CD4-positive, CD25-positive, alpha-beta regulatory T cell (primary cell): ENCODE measurements at regions not wholly inside any gene's neighbourhood (a gene's known extent, or its start where the extent isn't known, plus 50 kb on each side); places are given as distances from the start of the nearest gene placed in this dataset.
A peak's percentile ranks its signal among the peaks of the same experiment; 100 is the strongest.

Experiments used
- ATAC-seq, 2 donors: fragments of 150-1000 bp; cut with Tn5 transposase; one replicate each; pipeline ENCODE4 v1.10.0; 2021; ENCODE audit warnings: low read depth in 2 of 2, moderate number of reproducible peaks in 2 of 2, moderate library complexity in 1 of 2
- DNase-seq, 3 donors: peaks; one replicate each; pipeline versions ENCODE4 v3.0.0 to v3.0.0-alpha.2; 2012 to 2022; ENCODE audit warnings: mixed read lengths in 1 of 3
- H3K27ac ChIP-seq: one replicate; pipeline ENCODE4 v1.7.0; 2013; ENCODE audit warnings: mild to moderate bottlenecking, low read length; ENCODE audit not compliant: insufficient read depth, poor library complexity, severe bottlenecking
- H3K27me3 ChIP-seq: one replicate; pipeline ENCODE4 v1.7.0; 2013; ENCODE audit warnings: low read length; ENCODE audit not compliant: control insufficient read depth, insufficient read depth
- H3K36me3 ChIP-seq: one replicate; pipeline ENCODE4 v1.7.0; 2013; ENCODE audit warnings: mild to moderate bottlenecking, low read length, moderate library complexity; ENCODE audit not compliant: control insufficient read depth, insufficient read depth
- H3K4me1 ChIP-seq: 2 replicates; pipeline ENCODE4 v1.7.0; 2013; ENCODE audit warnings: mild to moderate bottlenecking, low read length; ENCODE audit not compliant: insufficient read depth, control insufficient read depth, poor library complexity, severe bottlenecking
- H3K4me3 ChIP-seq: one replicate; pipeline ENCODE4 v1.7.0; 2013; ENCODE audit warnings: low read depth, mild to moderate bottlenecking, low read length, moderate library complexity
- H3K9me3 ChIP-seq, 2 experiments: 1 replicate in 1 of 2; 2 replicates in 1 of 2; pipeline ENCODE4 v1.7.0; 2013; ENCODE audit warnings: low read length in 2 of 2, mild to moderate bottlenecking in 1 of 2, moderate library complexity in 1 of 2; ENCODE audit not compliant: control insufficient read depth in 2 of 2
- H3K27ac Mint-ChIP-seq, 3 donors: one replicate each; pipeline ENCODE4 v1.8.0; 2020 to 2022; ENCODE audit warnings: mild to moderate bottlenecking in 3 of 3, mixed read lengths in 3 of 3, moderate library complexity in 2 of 3
- H3K27me3 Mint-ChIP-seq: one replicate; pipeline ENCODE4 v1.8.0; 2022; ENCODE audit warnings: mild to moderate bottlenecking, mixed read lengths
- H3K36me3 Mint-ChIP-seq: one replicate; pipeline ENCODE4 v1.8.0; 2020; ENCODE audit warnings: mixed read lengths
- H3K4me1 Mint-ChIP-seq, 4 donors: one replicate each; pipeline ENCODE4 v1.8.0; 2020 to 2022; ENCODE audit warnings: mixed read lengths in 4 of 4, mild to moderate bottlenecking in 1 of 4
- H3K4me3 Mint-ChIP-seq, 4 donors: one replicate each; pipeline ENCODE4 v1.8.0; 2020 to 2022; ENCODE audit warnings: mild to moderate bottlenecking in 4 of 4, mixed read lengths in 4 of 4, moderate library complexity in 3 of 4
- H3K9me3 Mint-ChIP-seq, 7 donors: one replicate each; pipeline ENCODE4 v1.8.0; 2020 to 2022; ENCODE audit warnings: mixed read lengths in 7 of 7, mild to moderate bottlenecking in 3 of 7, moderate library complexity in 2 of 7

- Mint-ChIP-seq H3K4me1 (peaks cover 35 to 90% (median 70%) of the 10 kb centered on the region in 4 donors), H3K27ac (peak overlapping the region; percentile 81 to 99 (median 86)), H3K36me3 (no peaks in the 10 kb centered on the region), H3K9me3 (peaks cover 0 to 8% (median 2%) of the 10 kb centered on the region in 7 donors), H3K27me3 (no peaks in the 10 kb centered on the region), H3K4me3 (peak overlapping the region in 3 of 4 donors; percentile 2 to 89 (median 72))
- Histone ChIP-seq H3K27me3 (no peaks in the 10 kb centered on the region), H3K4me1 (peaks cover 66% of the 10 kb centered on the region), H3K9me3 (no peaks in the 10 kb centered on the region), H3K27ac (no peak overlapping the region), H3K36me3 (no peaks in the 10 kb centered on the region), H3K4me3 (no peak overlapping the region)
- DNase-seq (peak in 1 of 3 donors; percentile 62), ATAC-seq (no peak)
These were observed 309.4 kb upstream of the STT3B start for GRCh38 chr3:31223278-31223677.

GRCh38 chr3:31224936-31225335 is 307.8 kb upstream of the STT3B start:
- Mint-ChIP-seq H3K27ac (peak overlapping the region in 2 of 3 donors; percentile 91 to 92), H3K4me1 (peaks cover 24 to 89% (median 66%) of the 10 kb centered on the region in 4 donors), H3K4me3 (no peak overlapping the region), H3K27me3 (no peaks in the 10 kb centered on the region), H3K9me3 (peaks cover 0 to 8% (median 0%) of the 10 kb centered on the region in 7 donors), H3K36me3 (no peaks in the 10 kb centered on the region)
- ATAC-seq (no peak), DNase-seq (no peak)
- Histone ChIP-seq H3K9me3 (no peaks in the 10 kb centered on the region), H3K4me1 (peaks cover 62% of the 10 kb centered on the region), H3K27me3 (no peaks in the 10 kb centered on the region), H3K4me3 (no peak overlapping the region), H3K36me3 (no peaks in the 10 kb centered on the region), H3K27ac (no peak overlapping the region)

GRCh38 chr3:31225923-31226322 is 306.8 kb upstream of the STT3B start:
- H3K4me3 ChIP-seq = peak overlapping the region; percentile 39
- peak overlapping the region in 3 of 4 donors; percentile 40 to 84 (median 71) for H3K4me3 Mint-ChIP-seq
- H3K9me3 Mint-ChIP-seq = peaks cover 0 to under 1% (median 0%) of the 10 kb centered on the region in 7 donors
- H3K27ac ChIP-seq = peak overlapping the region; percentile 66
- H3K36me3 ChIP-seq = no peaks in the 10 kb centered on the region
- peaks cover 62% of the 10 kb centered on the region for H3K4me1 ChIP-seq
- no peak for ATAC-seq
- H3K4me1 Mint-ChIP-seq = peaks cover 15 to 87% (median 64%) of the 10 kb centered on the region in 4 donors
- H3K27me3 ChIP-seq = no peaks in the 10 kb centered on the region
- no peaks in the 10 kb centered on the region for H3K27me3 Mint-ChIP-seq
- peak in 1 of 3 donors; percentile 50 for DNase-seq
- H3K36me3 Mint-ChIP-seq = no peaks in the 10 kb centered on the region
- peak overlapping the region; percentile 91 to 94 (median 92) for H3K27ac Mint-ChIP-seq
- H3K9me3 ChIP-seq = no peaks in the 10 kb centered on the region

GRCh38 chr3:31226346-31226745 is 306.4 kb upstream of the STT3B start:
- ATAC-seq (peak; percentile 78 to 82), DNase-seq (peak in 2 of 3 donors; percentile 51 to 91)
- Mint-ChIP-seq H3K27me3 (no peaks in the 10 kb centered on the region), H3K4me3 (peak overlapping the region; percentile 18 to 84 (median 56)), H3K4me1 (peaks cover 13 to 89% (median 64%) of the 10 kb centered on the region in 4 donors), H3K36me3 (no peaks in the 10 kb centered on the region), H3K27ac (peak overlapping the region; percentile 91 to 94 (median 92)), H3K9me3 (no peaks in the 10 kb centered on the region)
- peak overlapping the region; percentile 45 for H3K4me3 ChIP-seq
- peaks cover 65% of the 10 kb centered on the region for H3K4me1 ChIP-seq
- no peaks in the 10 kb centered on the region for H3K9me3 ChIP-seq
- peak overlapping the region; percentile 66 for H3K27ac ChIP-seq
- H3K27me3 ChIP-seq = no peaks in the 10 kb centered on the region
- H3K36me3 ChIP-seq = no peaks in the 10 kb centered on the region

- ATAC-seq = peak; percentile 26 to 38
- Mint-ChIP-seq H3K27me3 (no peaks in the 10 kb centered on the region), H3K4me1 (peaks cover 13 to 90% (median 63%) of the 10 kb centered on the region in 4 donors), H3K4me3 (peak overlapping the region in 3 of 4 donors; percentile 40 to 84 (median 71)), H3K36me3 (no peaks in the 10 kb centered on the region), H3K9me3 (no peaks in the 10 kb centered on the region), H3K27ac (peak overlapping the region; percentile 91 to 94 (median 92))
- DNase-seq = peak in 2 of 3 donors; percentile 48 to 72
- Histone ChIP-seq H3K27me3 (no peaks in the 10 kb centered on the region), H3K27ac (peak overlapping the region; percentile 66), H3K36me3 (no peaks in the 10 kb centered on the region), H3K4me3 (peak overlapping the region; percentile 45), H3K9me3 (no peaks in the 10 kb centered on the region), H3K4me1 (peaks cover 73% of the 10 kb centered on the region)
These were observed 305.6 kb upstream of the STT3B start for GRCh38 chr3:31227131-31227562.

- ATAC-seq = peak; percentile 25 to 26
- Histone ChIP-seq H3K27me3 (no peaks in the 10 kb centered on the region), H3K9me3 (no peaks in the 10 kb centered on the region), H3K36me3 (no peaks in the 10 kb centered on the region), H3K27ac (no peak overlapping the region), H3K4me1 (peaks cover 58% of the 10 kb centered on the region), H3K4me3 (peak overlapping the region; percentile 42)
- H3K9me3 Mint-ChIP-seq = peaks cover 0 to 1% (median 0%) of the 10 kb centered on the region in 7 donors
- no peaks in the 10 kb centered on the region for H3K36me3 Mint-ChIP-seq
- H3K4me3 Mint-ChIP-seq = peak overlapping the region in 3 of 4 donors; percentile 32 to 53 (median 51)
- peak overlapping the region; percentile 34 to 92 (median 45) for H3K27ac Mint-ChIP-seq
- peaks cover 7 to 82% (median 56%) of the 10 kb centered on the region in 4 donors for H3K4me1 Mint-ChIP-seq
- no peaks in the 10 kb centered on the region for H3K27me3 Mint-ChIP-seq
- peak in 2 of 3 donors; percentile 13 to 78 for DNase-seq
These were observed 302.1 kb upstream of the STT3B start for GRCh38 chr3:31230425-31231223.

GRCh38 chr3:31232055-31233025 is 300.4 kb upstream of the STT3B start:
- H3K27me3 Mint-ChIP-seq = no peaks in the 10 kb centered on the region
- H3K9me3 ChIP-seq = no peaks in the 10 kb centered on the region
- no peak overlapping the region for H3K27ac ChIP-seq
- H3K4me3 ChIP-seq = no peak overlapping the region
- H3K4me1 Mint-ChIP-seq = peaks cover 5 to 65% (median 39%) of the 10 kb centered on the region in 4 donors
- peaks cover 41% of the 10 kb centered on the region for H3K4me1 ChIP-seq
- peak overlapping the region in 1 of 4 donors; percentile 36 for H3K4me3 Mint-ChIP-seq
- H3K36me3 ChIP-seq = no peaks in the 10 kb centered on the region
- DNase-seq = peak in 1 of 3 donors; percentile 54
- H3K27me3 ChIP-seq = no peaks in the 10 kb centered on the region
- peak overlapping the region; percentile 59 to 85 (median 63) for H3K27ac Mint-ChIP-seq
- peaks cover 0 to 2% (median 0%) of the 10 kb centered on the region in 7 donors for H3K9me3 Mint-ChIP-seq
- ATAC-seq = no peak
- no peaks in the 10 kb centered on the region for H3K36me3 Mint-ChIP-seq
